Ishikawa (cell line): ENCODE measurements at regions not wholly inside any gene's neighbourhood (a gene's known extent, or its start where the extent isn't known, plus 50 kb on each side); places are given as distances from the start of the nearest gene placed in this dataset.

ENCODE experiments used
- CEBPB ChIP-seq: IDR thresholded peaks from 2 replicates; pipeline ENCODE4 v1.6.1; 2012
- MAX ChIP-seq: IDR thresholded peaks from 2 replicates; pipeline ENCODE4 v1.6.1; 2012
- RAD21 ChIP-seq: IDR thresholded peaks from 2 replicates; pipeline ENCODE4 v1.6.1; 2012; ENCODE audit warnings: low read depth
- REST ChIP-seq: IDR thresholded peaks from 2 replicates; pipeline ENCODE4 v1.6.1; 2012; ENCODE audit warnings: low read depth, mild to moderate bottlenecking
- TAF1 ChIP-seq: IDR thresholded peaks from 2 replicates; pipeline ENCODE4 v1.6.1; 2012; ENCODE audit warnings: low read depth, mild to moderate bottlenecking
- USF1 ChIP-seq: IDR thresholded peaks from 2 replicates; pipeline ENCODE4 v1.6.1; 2012

- TF ChIP-seq CEBPB (no peak), TAF1 (no peak), MAX (no peak), REST (no peak), RAD21 (no peak), USF1 (no peak)
These were observed 510.0 kb downstream of the NLGN4X start for GRCh38 chrX:5718651-5719050.
